HFF-Myc (cell line): ENCODE measurements at regions not wholly inside any gene's neighbourhood (a gene's known extent, or its start where the extent isn't known, plus 50 kb on each side); places are given as distances from the start of the nearest gene placed in this dataset.

Source experiments
- DNase-seq: peaks from one replicate; pipeline ENCODE4 v3.0.0-alpha.2; 2011; ENCODE audit warnings: low read depth; ENCODE audit errors: extremely low read depth
- H3K4me3 ChIP-seq: replicated peaks from 2 replicates; pipeline ENCODE4 v1.5.1; 2011; ENCODE audit warnings: low read depth, mild to moderate bottlenecking, control low read depth, low read length
- CTCF ChIP-seq: IDR thresholded peaks from 2 replicates; pipeline ENCODE4 v1.5.1; 2012; ENCODE audit warnings: mild to moderate bottlenecking, low read depth, low read length, control low read depth; ENCODE audit errors: missing control alignments

GRCh38 chr15:95561463-95561862, 769.0 kb upstream of the NR2F2 start:
- H3K4me3 ChIP-seq: no peak overlapping the region
- DNase-seq: no peak
- TF ChIP-seq CTCF: no peak

GRCh38 chr15:95563634-95564033, 766.9 kb upstream of the NR2F2 start:
- no peak for DNase-seq
- TF ChIP-seq CTCF: no peak
- H3K4me3 ChIP-seq: no peak overlapping the region

- no peak for TF ChIP-seq CTCF
- DNase-seq: no peak
- no peak overlapping the region for H3K4me3 ChIP-seq
Observed at GRCh38 chr15:95565016-95565600, 765.4 kb upstream of the NR2F2 start.

- TF ChIP-seq CTCF: no peak
- no peak for DNase-seq
- no peak overlapping the region for H3K4me3 ChIP-seq
Observed at GRCh38 chr15:95565690-95566089, 764.8 kb upstream of the NR2F2 start.

GRCh38 chr15:95567686-95568085, 762.8 kb upstream of the NR2F2 start:
- no peak for DNase-seq
- no peak overlapping the region for H3K4me3 ChIP-seq
- TF ChIP-seq CTCF: no peak

- no peak for DNase-seq
- TF ChIP-seq CTCF: no peak
- H3K4me3 ChIP-seq: no peak overlapping the region
Observed at GRCh38 chr15:95574053-95574452, 756.4 kb upstream of the NR2F2 start.

GRCh38 chr15:95577927-95578326, 752.6 kb upstream of the NR2F2 start:
- no peak for TF ChIP-seq CTCF
- DNase-seq: no peak
- no peak overlapping the region for H3K4me3 ChIP-seq
